GM12878 (cell line): ENCODE measurements at regions not wholly inside any gene's neighbourhood (a gene's known extent, or its start where the extent isn't known, plus 50 kb on each side); places are given as distances from the start of the nearest gene placed in this dataset.
A peak's percentile ranks its signal among the peaks of the same experiment; 100 is the strongest.

Source experiments
- ATAC-seq: fragments of 200-7000 bp; cut with Tn5 transposase; 3 replicates; pipeline ENCODE4 v1.9.1; 2020; ENCODE audit warnings: mild to moderate bottlenecking, moderate library complexity
- BruUV-seq: library from RNA; stranded (reverse); fragments of 400-500 nt; replicated peaks from 2 replicates; lab custom pipeline; 2021; lab: Mats Ljungman, UMichigan
- CTCF ChIA-PET: fragments of 300-600 bp; sonication (Branson Sonifier 250); formaldehyde crosslinking; extraction: SDS; loops from one replicate; lab custom pipeline; 2021; ENCODE audit warnings: inconsistent platforms; lab: Yijun Ruan, JAX
- POLR2A ChIA-PET: fragments of 350-600 bp; formaldehyde crosslinking; extraction: SDS; loops from one replicate; lab custom pipeline; 2021; ENCODE audit warnings: inconsistent platforms; lab: Charles Lee
- RAD21 ChIA-PET: fragments of 300-600 bp; sonication (Branson Sonifier 250); formaldehyde crosslinking; loops from one replicate; lab custom pipeline; 2023; ENCODE audit warnings: antibody characterized with exemption; ENCODE audit not compliant: unreplicated experiment; lab: Charles Lee
- SMC1A ChIA-PET: fragments of 300-600 bp; sonication (Branson Sonifier 250); formaldehyde crosslinking; loops from one replicate; lab custom pipeline; 2023; ENCODE audit not compliant: unreplicated experiment, uncharacterized antibody; lab: Charles Lee
- DNase-seq: peaks from one replicate; pipeline ENCODE4 v3.0.0-alpha.2; 2011; ENCODE audit warnings: low read depth, low spot score
- FAIRE-seq: peaks from 3 replicates; lab custom pipeline; 2011; peaks lifted over from hg19 to GRCh38; lab: Jason Lieb, UNC
- H2AFZ ChIP-seq: 2 replicates; pipeline ENCODE4 v1.6.0; 2011; ENCODE audit warnings: low read depth, low read length, control low read depth; ENCODE audit not compliant: control insufficient read depth
- H3K27ac ChIP-seq: 2 replicates; pipeline ENCODE4 v1.5.1; 2011; ENCODE audit warnings: control low read depth; ENCODE audit not compliant: control insufficient read depth, insufficient read depth
- H3K27me3 ChIP-seq, 2 experiments: replicated peaks in 1 of 2; 2 replicates each; pipeline versions ENCODE4 v1.6.0 to v1.6.1; 2011; ENCODE audit warnings: low read length in 1 of 2; ENCODE audit not compliant: control insufficient read depth in 2 of 2, insufficient read depth in 2 of 2
- H3K36me3 ChIP-seq, 2 experiments: 2 replicates each; pipeline ENCODE4 v1.5.1; 2011; ENCODE audit warnings: low read length in 1 of 2; ENCODE audit not compliant: control insufficient read depth in 2 of 2, insufficient read depth in 2 of 2
- H3K4me1 ChIP-seq: 2 replicates; pipeline ENCODE4 v1.6.1; 2011; ENCODE audit warnings: mild to moderate bottlenecking, low read length, moderate library complexity, mixed read lengths; ENCODE audit not compliant: control insufficient read depth, insufficient read depth
- H3K4me2 ChIP-seq: 2 replicates; pipeline ENCODE4 v1.6.0; 2011; ENCODE audit warnings: control low read depth; ENCODE audit not compliant: control insufficient read depth, insufficient read depth
- H3K4me3 ChIP-seq: fragments of 200-600 bp; sonication (generic); 2 replicates; pipeline ENCODE4 v1.5.1; 2016
- H3K79me2 ChIP-seq: 2 replicates; pipeline ENCODE4 v1.6.0; 2011; ENCODE audit warnings: low read length; ENCODE audit not compliant: control insufficient read depth, insufficient read depth
- H3K9ac ChIP-seq: 2 replicates; pipeline ENCODE4 v1.8.0; 2011; ENCODE audit warnings: low read length, control low read depth, mixed read lengths; ENCODE audit not compliant: control insufficient read depth, insufficient read depth
- H3K9me3 ChIP-seq: replicated peaks from 3 replicates; pipeline ENCODE4 v1.5.1; 2011; ENCODE audit warnings: mild to moderate bottlenecking, low read length; ENCODE audit not compliant: control insufficient read depth, insufficient read depth
- H4K20me1 ChIP-seq: 2 replicates; pipeline ENCODE4 v1.6.0; 2011; ENCODE audit not compliant: control insufficient read depth, insufficient read depth
- CTCF ChIP-seq, 3 experiments: IDR thresholded peaks in 2 of 3; conservative IDR thresholded peaks in 1 of 3; 2 replicates each; pipeline ENCODE4 v1.5.1; 2011; ENCODE audit warnings: low read depth in 3 of 3, low read length in 3 of 3, mild to moderate bottlenecking in 3 of 3, control low read depth in 2 of 3, moderate library complexity in 2 of 3, inconsistent platforms in 1 of 3, mixed read lengths in 1 of 3; ENCODE audit not compliant: control insufficient read depth in 2 of 3, insufficient read depth in 1 of 3; ENCODE audit errors: extremely low read depth in 1 of 3
- EP300 ChIP-seq, 2 experiments: fragments of 150-350 bp in 1 of 2; IDR thresholded peaks; 2 replicates each; pipeline ENCODE4 v1.6.1; 2011 to 2012; ENCODE audit warnings: low read depth in 2 of 2, low read length in 2 of 2, borderline replicate concordance in 1 of 2, improper control_type of control experiment in 1 of 2, inconsistent platforms in 1 of 2; ENCODE audit not compliant: control insufficient read depth in 1 of 2
- ETV6 ChIP-seq, 2 experiments: fragments of 450-650 bp in 1 of 2; IDR thresholded peaks in 1 of 2; conservative IDR thresholded peaks in 1 of 2; 2 replicates each; pipeline ENCODE4 v1.6.1; 2014; ENCODE audit warnings: antibody characterized with exemption in 1 of 2, borderline replicate concordance in 1 of 2, low read depth in 1 of 2, mild to moderate bottlenecking in 1 of 2, moderate library complexity in 1 of 2
- IRF3 ChIP-seq: fragments of 450-650 bp; IDR thresholded peaks from 2 replicates; pipeline ENCODE4 v1.6.1; 2014; ENCODE audit warnings: mild to moderate bottlenecking
- MEF2A ChIP-seq: IDR thresholded peaks from 2 replicates; pipeline ENCODE4 v1.6.1; 2011; ENCODE audit warnings: low read depth, mild to moderate bottlenecking, low read length, moderate library complexity; ENCODE audit not compliant: insufficient read depth
- MYB ChIP-seq: fragments of 150-350 bp; IDR thresholded peaks from 2 replicates; pipeline ENCODE4 v1.6.1; 2014; ENCODE audit warnings: mild to moderate bottlenecking, low read depth, low read length, borderline replicate concordance
- NBN ChIP-seq: fragments of 450-650 bp; IDR thresholded peaks from 2 replicates; pipeline ENCODE4 v1.6.1; 2016
- PAX8 ChIP-seq: fragments of 450-650 bp; IDR thresholded peaks from 2 replicates; pipeline ENCODE4 v1.6.1; 2017; ENCODE audit warnings: mild to moderate bottlenecking, moderate library complexity
- PKNOX1 ChIP-seq: fragments of 450-650 bp; IDR thresholded peaks from 2 replicates; pipeline ENCODE4 v1.6.1; 2016; ENCODE audit warnings: mild to moderate bottlenecking
- RAD21 ChIP-seq: IDR thresholded peaks from 2 replicates; pipeline ENCODE4 v1.6.1; 2011; ENCODE audit warnings: mild to moderate bottlenecking, low read depth, low read length, moderate library complexity; ENCODE audit not compliant: insufficient read depth
- SPI1 ChIP-seq: IDR thresholded peaks from 2 replicates; pipeline ENCODE4 v1.6.1; 2011; ENCODE audit warnings: low read depth, mild to moderate bottlenecking, low read length, moderate library complexity, borderline replicate concordance; ENCODE audit not compliant: insufficient read depth
- TCF3 ChIP-seq: IDR thresholded peaks from 2 replicates; pipeline ENCODE4 v1.6.1; 2012; ENCODE audit warnings: low read depth, mild to moderate bottlenecking, low read length, borderline replicate concordance; ENCODE audit not compliant: insufficient read depth
- TCF7 ChIP-seq: IDR thresholded peaks from 2 replicates; pipeline ENCODE4 v1.6.1; 2014; ENCODE audit warnings: antibody characterized with exemption, borderline replicate concordance
- in situ Hi-C: fragments of 300-500 bp; cut with MboI; formaldehyde crosslinking; loops from 9 replicates; pipeline ENCODE4 v1.14.3; 2018; ENCODE audit warnings: mixed read lengths
- intact Hi-C: fragments of 100-400 bp; cut with micrococcal nuclease; formaldehyde crosslinking; loops from one replicate; pipeline ENCODE4 v1.14.2; 2022; ENCODE audit not compliant: unreplicated experiment

DNA sequence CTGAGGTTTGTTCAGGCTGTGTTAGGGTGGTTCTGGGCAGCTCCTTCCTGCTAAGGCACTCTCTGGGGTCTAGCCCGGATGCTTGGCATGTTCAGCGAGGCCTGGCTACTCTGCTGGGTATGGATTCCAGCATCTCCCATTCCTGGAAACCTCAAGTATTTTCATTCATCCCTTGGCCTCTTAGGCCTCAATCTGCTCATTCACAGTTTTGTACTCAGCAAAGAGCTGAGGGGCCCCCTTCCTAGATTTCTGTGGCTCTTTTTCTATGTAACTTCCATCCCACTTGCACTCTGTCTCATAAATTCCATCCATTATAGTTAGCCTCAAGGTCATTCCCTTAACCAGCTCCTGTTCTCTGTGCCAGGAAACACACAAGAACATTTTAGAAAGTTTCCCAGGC lies 798.8 kb upstream of the HS6ST1 start (continued):
- no peak for TF ChIP-seq ETV6 (conservative IDR thresholded peaks at IDR 0.05 in 1 of 2, IDR thresholded peaks at IDR 0.05 in 1 of 2; ENCODE audit: borderline replicate concordance in 1 of 2, low read depth in 1 of 2)

DNA sequence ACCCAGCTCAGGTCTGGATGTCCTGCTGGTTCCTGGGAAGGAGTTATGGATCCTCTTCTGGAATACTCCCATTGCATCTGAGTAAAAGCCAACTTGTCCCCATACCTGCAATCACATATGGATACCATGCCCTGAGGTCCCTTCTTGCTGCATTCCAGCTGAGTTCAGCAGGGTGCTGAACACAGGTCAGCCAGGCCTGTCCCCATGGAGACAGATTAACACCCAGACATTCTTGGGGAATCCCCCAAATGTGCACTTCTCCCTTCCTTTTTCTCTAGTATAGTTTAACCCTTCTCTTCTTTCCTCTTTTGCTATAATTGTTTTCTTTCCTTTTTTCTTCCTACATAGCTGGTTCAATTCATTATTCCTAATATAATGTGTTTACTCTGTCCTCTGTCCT lies 799.6 kb upstream of the HS6ST1 start:
- Histone ChIP-seq H2AFZ (no peak overlapping the region), H3K27ac (no peak overlapping the region), H3K79me2 (no peaks in the 10 kb centered on the region), H3K4me3 (no peak overlapping the region), H3K9me3 (no peaks in the 10 kb centered on the region; the same call in 2 of the 3 replicates), H3K4me1 (peaks cover 7% of the 10 kb centered on the region), H4K20me1 (no peaks in the 10 kb centered on the region), H3K36me3 (no peaks in the 10 kb centered on the region), H3K9ac (no peak overlapping the region), H3K4me2 (no peak overlapping the region), H3K27me3 (no peaks in the 10 kb centered on the region)
- intact Hi-C loops (no loop called here), in situ Hi-C loops (no loop called here)
- ATAC-seq (peak; percentile 95), DNase-seq (no peak), FAIRE-seq (no peak)
- ChIA-PET RAD21 (interaction anchor here (1.5 kb wide), 1 partner anchor 10 kb away, joined by 3 read pairs; no protein-coding TSS in a partner anchor), CTCF (interaction anchor here (0.6 to 1.0 kb wide), 2 partner anchors 11 to 263 kb away, joined by 3 read pairs; no protein-coding TSS in a partner anchor), SMC1A (interaction anchor here (0.6 to 2.0 kb wide), 6 partner anchors 10 to 780 kb away, joined by 3 to 9 read pairs (median 4); no protein-coding TSS in a partner anchor), POLR2A (interaction anchor here (0.6 to 2.2 kb wide), 2 partner anchors 29 to 34 kb away, joined by 3 to 6 read pairs; no protein-coding TSS in a partner anchor)
- TF ChIP-seq PKNOX1, result no peak
- TF ChIP-seq EP300 (IDR thresholded peaks at IDR 0.05; ENCODE audit: borderline replicate concordance in 1 of 2, control insufficient read depth in 1 of 2, low read depth in 2 of 2, low read length in 2 of 2), result no peak
- TF ChIP-seq TCF7, result no peak
- no peak for TF ChIP-seq CTCF (IDR thresholded peaks at IDR 0.05 in 2 of 3, conservative IDR thresholded peaks at IDR 0.05 in 1 of 3; ENCODE audit: control insufficient read depth in 2 of 3, extremely low read depth in 1 of 3, insufficient read depth in 1 of 3, low read depth in 3 of 3, low read length in 3 of 3)
- peak; percentile 44; the same call in 1 of the 2 replicates for TF ChIP-seq SPI1
- TF ChIP-seq PAX8, result no peak
- TF ChIP-seq IRF3, result no peak
- 0 out of 2 replicates have a peak, but pooled peaks have one; percentile 31 for TF ChIP-seq NBN
- TF ChIP-seq MYB, result no peak
- no peak for TF ChIP-seq MEF2A
- no peak for TF ChIP-seq TCF3
- no peak for TF ChIP-seq RAD21
- BruUV-seq, result no TSS peak
